KMS-11 (cell line): ENCODE measurements at regions not wholly inside any gene's neighbourhood (a gene's known extent, or its start where the extent isn't known, plus 50 kb on each side); places are given as distances from the start of the nearest gene placed in this dataset.

ENCODE experiments used
- H2AFZ ChIP-seq: fragments of 200-600 bp; sonication (generic); 2 replicates; pipeline ENCODE4 v1.6.1; 2016; ENCODE audit warnings: antibody characterized with exemption, mixed run types, low read depth
- H3K27ac ChIP-seq: fragments of 200-600 bp; sonication (generic); 2 replicates; pipeline ENCODE4 v1.6.1; 2016; ENCODE audit warnings: mild to moderate bottlenecking, mixed run types
- H3K27me3 ChIP-seq: fragments of 200-600 bp; sonication (generic); 2 replicates; pipeline ENCODE4 v1.6.1; 2017; ENCODE audit warnings: mild to moderate bottlenecking, low read depth, mixed run types, moderate library complexity; ENCODE audit not compliant: insufficient read depth
- H3K36me3 ChIP-seq: fragments of 200-600 bp; sonication (generic); 2 replicates; pipeline ENCODE4 v1.6.1; 2017; ENCODE audit warnings: mild to moderate bottlenecking, mixed run types; ENCODE audit not compliant: insufficient read depth
- H3K4me1 ChIP-seq: fragments of 200-600 bp; sonication (generic); 2 replicates; pipeline ENCODE4 v1.6.1; 2016; ENCODE audit warnings: mild to moderate bottlenecking, low read depth, mixed run types; ENCODE audit not compliant: poor library complexity, severe bottlenecking
- H3K4me2 ChIP-seq: fragments of 200-600 bp; sonication (generic); 2 replicates; pipeline ENCODE4 v1.7.0; 2016; ENCODE audit warnings: mild to moderate bottlenecking, mixed run types
- H3K4me3 ChIP-seq: fragments of 200-600 bp; sonication (generic); IDR thresholded peaks from 2 replicates; pipeline ENCODE4 v1.6.1; 2017; ENCODE audit warnings: low read depth, low read length, mixed read lengths; ENCODE audit not compliant: insufficient read depth
- H3K79me2 ChIP-seq: fragments of 200-600 bp; sonication (generic); 2 replicates; pipeline ENCODE4 v1.6.1; 2016; ENCODE audit warnings: low read depth, mixed run types; ENCODE audit not compliant: insufficient read depth
- H3K9ac ChIP-seq: fragments of 200-600 bp; sonication (generic); 2 replicates; pipeline ENCODE4 v1.6.1; 2016; ENCODE audit warnings: mild to moderate bottlenecking, mixed run types
- H4K20me1 ChIP-seq: fragments of 200-600 bp; sonication (generic); 2 replicates; pipeline ENCODE4 v1.6.1; 2016; ENCODE audit warnings: mild to moderate bottlenecking, mixed run types; ENCODE audit not compliant: insufficient read depth
- CTCF ChIP-seq: fragments of 200-600 bp; sonication (generic); conservative IDR thresholded peaks from 2 replicates; pipeline ENCODE4 v1.6.1; 2017; ENCODE audit warnings: low read depth, mild to moderate bottlenecking, antibody characterized with exemption, low read length, moderate library complexity, mixed read lengths

GRCh38 chr11:122275508-122275907 is 159.5 kb upstream of the BLID start:
- Histone ChIP-seq H3K27ac (no peak overlapping the region), H3K36me3 (no peaks in the 10 kb centered on the region), H3K4me3 (no peak overlapping the region), H3K9ac (no peak overlapping the region), H3K79me2 (no peaks in the 10 kb centered on the region), H3K4me2 (no peak overlapping the region), H3K27me3 (no peaks in the 10 kb centered on the region), H3K4me1 (no peaks in the 10 kb centered on the region), H4K20me1 (no peaks in the 10 kb centered on the region), H2AFZ (no peak overlapping the region)
- TF ChIP-seq CTCF: no peak

GRCh38 chr11:122273476-122274191 is 157.6 kb upstream of the BLID start:
- Histone ChIP-seq H4K20me1 (no peaks in the 10 kb centered on the region), H2AFZ (no peak overlapping the region), H3K4me2 (no peak overlapping the region), H3K4me1 (no peaks in the 10 kb centered on the region), H3K27ac (no peak overlapping the region), H3K36me3 (no peaks in the 10 kb centered on the region), H3K27me3 (no peaks in the 10 kb centered on the region), H3K79me2 (no peaks in the 10 kb centered on the region), H3K4me3 (no peak overlapping the region), H3K9ac (no peak overlapping the region)
- no peak for TF ChIP-seq CTCF

GRCh38 chr11:122271745-122272144 is 155.7 kb upstream of the BLID start:
- no peaks in the 10 kb centered on the region for H3K79me2 ChIP-seq
- H3K4me2 ChIP-seq: no peak overlapping the region
- H3K4me3 ChIP-seq: no peak overlapping the region
- TF ChIP-seq CTCF: no peak
- no peaks in the 10 kb centered on the region for H3K36me3 ChIP-seq
- H4K20me1 ChIP-seq: no peaks in the 10 kb centered on the region
- H3K4me1 ChIP-seq: no peaks in the 10 kb centered on the region
- no peak overlapping the region for H3K27ac ChIP-seq
- no peaks in the 10 kb centered on the region for H3K27me3 ChIP-seq
- H2AFZ ChIP-seq: no peak overlapping the region
- no peak overlapping the region for H3K9ac ChIP-seq

- Histone ChIP-seq H3K4me1 (no peaks in the 10 kb centered on the region), H3K4me2 (no peak overlapping the region), H2AFZ (no peak overlapping the region), H4K20me1 (no peaks in the 10 kb centered on the region), H3K36me3 (no peaks in the 10 kb centered on the region), H3K27ac (no peak overlapping the region), H3K79me2 (no peaks in the 10 kb centered on the region), H3K4me3 (no peak overlapping the region), H3K27me3 (no peaks in the 10 kb centered on the region), H3K9ac (no peak overlapping the region)
- TF ChIP-seq CTCF: no peak
Measured at GRCh38 chr11:122271137-122271536, 155.1 kb upstream of the BLID start.
